GM19324 (cell line): ENCODE measurements at regions not wholly inside any gene's neighbourhood (a gene's known extent, or its start where the extent isn't known, plus 50 kb on each side); places are given as distances from the start of the nearest gene placed in this dataset.
"Not testable (repeated sequence)": the region's sequence is repeated elsewhere in the genome, so short reads cannot be mapped to it uniquely, and the experiment has no call there.

Source experiments
- ATAC-seq: cut with Tn5 transposase; IDR thresholded peaks from one replicate; pipeline ENCODE4 v1.9.1; 2021; ENCODE audit warnings: mild to moderate bottlenecking, moderate library complexity; ENCODE audit not compliant: unreplicated experiment, low FRiP score

- no peak for ATAC-seq
Observed at GRCh38 chr11:96681019-96681716, 291.4 kb downstream of the JRKL start.

- ATAC-seq = no peak
Observed at GRCh38 chr11:96694338-96694737, 304.5 kb downstream of the JRKL start.

DNA sequence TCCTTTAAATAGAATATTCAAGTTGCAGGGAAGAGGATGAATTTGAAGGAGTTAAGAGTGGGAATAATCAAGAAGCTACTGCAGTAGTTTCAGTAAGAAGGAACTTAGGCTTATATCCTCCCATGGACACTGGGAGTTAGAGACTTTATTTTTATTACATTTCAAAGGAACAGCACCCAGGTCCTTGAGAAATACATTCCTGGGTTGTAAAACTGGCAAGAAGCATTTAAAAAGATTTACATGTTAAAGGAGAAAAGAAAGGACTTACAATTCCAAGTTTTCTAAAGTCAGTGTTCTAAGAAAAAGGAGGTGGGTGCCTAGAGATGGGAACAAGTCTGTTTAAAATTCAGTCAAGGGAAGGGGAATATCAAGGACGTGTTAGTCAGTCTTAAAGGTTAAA lies 306.9 kb downstream of the JRKL start:
- no peak for ATAC-seq

GRCh38 chr11:96697466-96697865 lies 307.7 kb downstream of the JRKL start:
- ATAC-seq = no peak

GRCh38 chr11:96704847-96705246 lies 315.0 kb downstream of the JRKL start:
- ATAC-seq = no peak

DNA sequence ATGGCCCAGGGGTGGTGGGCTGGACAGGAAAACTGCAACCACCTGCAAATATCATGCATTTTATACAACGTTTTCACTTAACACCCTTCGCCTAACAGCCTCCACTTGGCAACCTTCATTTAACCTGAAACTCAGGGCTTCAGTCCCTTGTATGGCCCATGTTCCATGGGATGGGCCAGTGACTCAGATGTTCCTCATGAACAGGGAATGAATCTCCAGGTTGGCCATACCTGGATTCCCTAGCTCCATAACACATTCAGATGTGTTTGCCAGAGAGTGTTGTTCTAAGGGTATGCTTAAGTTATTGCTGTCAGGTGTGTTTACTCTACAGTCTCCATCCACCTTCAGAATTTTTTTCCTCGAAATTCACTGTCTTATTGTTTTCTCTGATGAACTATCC lies 316.9 kb downstream of the JRKL start:
- no peak for ATAC-seq

DNA sequence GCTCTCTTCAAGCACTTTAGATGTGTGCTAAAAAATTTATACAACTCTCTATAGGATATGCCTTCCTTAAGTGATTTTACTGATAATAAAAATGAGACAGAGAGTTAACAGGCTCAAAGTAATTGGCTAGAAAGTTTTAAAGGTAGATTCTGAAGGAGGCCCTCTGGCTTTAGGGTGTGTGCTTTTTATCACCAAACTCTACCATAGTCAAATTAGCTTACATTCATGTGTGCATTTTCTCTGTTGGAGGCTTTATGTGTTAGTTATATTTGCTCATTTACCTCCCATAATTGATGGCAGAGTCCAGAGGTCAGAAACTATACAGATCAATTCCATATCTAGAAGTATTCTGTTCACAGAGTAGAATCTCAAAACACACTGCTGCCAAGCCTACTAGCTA lies 317.5 kb downstream of the JRKL start:
- ATAC-seq = no peak

- ATAC-seq = no peak
Observed at GRCh38 chr11:96708219-96708878, 318.5 kb downstream of the JRKL start.

DNA sequence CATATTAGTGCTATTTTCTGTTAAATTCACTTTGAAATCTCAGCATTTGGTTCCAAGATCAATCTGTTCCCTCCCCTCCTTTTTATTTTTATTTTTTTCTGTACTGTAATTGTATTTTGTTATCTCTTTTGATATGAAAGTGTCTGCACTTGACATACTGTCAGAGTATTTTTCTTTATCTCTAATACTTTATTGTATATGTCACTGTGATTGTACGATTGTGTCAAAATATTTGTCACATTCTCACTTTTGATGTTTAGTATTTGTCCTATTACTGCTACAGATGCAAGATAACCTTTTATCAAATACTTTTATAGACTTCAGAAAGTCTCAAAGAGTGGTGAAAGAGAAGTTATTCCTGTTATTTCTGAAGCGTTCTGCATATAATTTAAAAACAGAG lies 323.5 kb downstream of the JRKL start:
- ATAC-seq = no peak

DNA sequence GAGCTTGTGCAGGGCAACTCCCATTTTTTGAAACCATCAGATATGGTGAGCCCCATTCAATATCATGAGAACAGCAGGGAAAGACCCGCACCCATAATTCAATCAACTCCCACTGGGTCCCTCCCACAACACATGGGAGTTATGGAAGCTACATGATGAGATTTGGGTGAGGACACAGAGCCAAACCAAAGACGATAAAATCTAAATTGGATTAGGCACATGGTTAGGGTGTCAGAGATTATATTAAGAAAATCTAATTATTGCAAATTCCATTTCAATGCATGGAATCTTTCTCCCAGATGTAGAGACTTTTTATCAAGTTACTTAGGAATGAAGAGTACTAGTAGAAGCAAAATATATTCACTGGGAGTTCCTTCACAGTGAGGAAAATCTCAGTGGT lies 324.9 kb downstream of the JRKL start:
- no peak for ATAC-seq

GRCh38 chr11:96715208-96715607 lies 325.4 kb downstream of the JRKL start:
- no peak for ATAC-seq

DNA sequence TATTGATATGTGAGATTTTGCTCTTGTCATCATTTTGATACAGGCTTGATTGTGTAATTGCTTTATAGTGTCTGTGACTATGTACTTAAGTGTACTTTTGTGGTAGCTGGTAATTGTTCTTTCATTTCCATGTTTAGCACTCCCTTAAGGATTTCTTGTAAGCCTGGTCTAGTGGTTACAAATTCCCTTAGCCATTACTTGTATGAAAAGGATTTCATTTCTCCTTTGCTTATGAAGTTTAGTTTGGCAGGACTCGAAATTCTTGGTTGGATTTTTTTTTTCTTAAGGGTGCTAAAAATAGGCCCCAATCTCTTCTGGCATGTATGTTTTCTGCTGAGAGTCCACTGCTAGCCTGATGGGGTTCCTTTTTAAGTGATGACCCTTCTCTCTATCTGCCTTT lies 346.8 kb downstream of the JRKL start:
- ATAC-seq = no peak

GRCh38 chr11:96738311-96738710 lies 348.5 kb downstream of the JRKL start:
- ATAC-seq = no peak

- ATAC-seq = no peak
Observed at GRCh38 chr11:96741068-96741467, 351.3 kb downstream of the JRKL start.

DNA sequence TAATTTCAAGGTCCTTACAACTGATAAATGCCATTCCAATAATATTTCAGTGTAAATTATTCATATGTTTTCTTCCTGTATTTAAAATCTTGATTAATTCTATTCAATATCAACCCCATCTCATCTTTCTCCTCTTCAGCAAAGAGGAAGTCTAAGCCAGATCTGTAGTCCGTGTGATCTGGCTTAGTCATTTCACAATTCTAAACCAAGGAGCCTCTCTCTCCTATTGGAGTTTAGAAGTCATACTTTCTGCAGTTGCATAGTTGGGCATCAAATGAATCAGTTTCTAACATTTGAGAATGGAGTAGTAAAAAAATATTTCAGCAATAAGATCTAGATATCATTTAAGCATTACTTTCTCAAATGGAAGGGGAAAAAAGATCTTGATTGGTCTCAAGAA lies 354.9 kb downstream of the JRKL start:
- ATAC-seq = no peak

DNA sequence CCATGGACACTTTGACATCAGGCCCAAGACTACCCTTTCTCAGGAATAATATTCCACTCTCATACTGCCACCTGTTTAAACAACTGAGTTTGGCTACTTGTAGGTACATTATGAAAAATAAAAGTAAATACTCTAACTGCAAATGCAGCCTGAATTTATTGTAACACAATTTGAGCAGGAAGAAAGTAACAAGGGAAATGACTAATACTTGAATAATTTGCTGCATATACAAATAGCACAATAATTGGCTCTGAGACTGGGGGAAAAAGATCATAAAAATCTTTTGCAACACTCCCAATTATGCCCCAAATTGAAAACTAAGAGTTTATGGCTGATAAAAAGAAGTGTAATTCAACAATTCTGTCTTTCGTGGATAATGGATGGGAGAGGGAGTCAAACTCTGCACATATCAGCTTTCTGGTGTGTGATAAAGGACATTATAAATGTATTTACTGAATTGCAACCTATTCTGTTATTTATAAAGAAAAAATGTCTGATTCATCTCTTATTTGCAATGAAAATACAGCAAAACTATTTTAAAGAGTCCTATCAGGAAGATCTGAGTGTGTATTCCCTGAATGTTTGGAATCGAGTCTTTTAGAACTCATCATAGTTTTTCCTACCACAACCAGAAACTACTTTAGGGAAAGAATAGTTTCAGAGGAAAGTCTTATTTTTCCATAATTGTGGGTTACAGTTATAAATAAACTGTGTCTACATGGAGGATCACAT lies 359.0 kb downstream of the JRKL start:
- no peak for ATAC-seq

DNA sequence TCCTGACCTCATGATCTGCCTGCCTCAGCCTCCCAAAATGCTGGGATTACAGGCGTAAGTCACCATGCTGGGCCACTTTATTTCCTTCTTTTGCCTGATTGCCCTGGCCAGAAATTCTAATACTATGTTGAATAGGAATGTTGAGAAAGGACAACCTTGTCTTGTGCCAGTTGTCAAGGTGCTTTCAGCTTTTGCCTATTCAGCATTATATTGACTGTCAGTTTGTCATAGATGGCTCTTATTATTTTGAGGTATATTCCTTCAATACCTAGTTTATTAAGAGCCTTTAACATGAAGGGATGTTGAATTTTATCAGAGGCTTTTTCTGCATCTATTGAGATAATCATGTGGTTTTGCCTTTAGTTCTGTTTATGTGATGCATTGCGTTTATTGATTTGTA lies 362.0 kb downstream of the JRKL start:
- not testable (repeated sequence) for ATAC-seq

DNA sequence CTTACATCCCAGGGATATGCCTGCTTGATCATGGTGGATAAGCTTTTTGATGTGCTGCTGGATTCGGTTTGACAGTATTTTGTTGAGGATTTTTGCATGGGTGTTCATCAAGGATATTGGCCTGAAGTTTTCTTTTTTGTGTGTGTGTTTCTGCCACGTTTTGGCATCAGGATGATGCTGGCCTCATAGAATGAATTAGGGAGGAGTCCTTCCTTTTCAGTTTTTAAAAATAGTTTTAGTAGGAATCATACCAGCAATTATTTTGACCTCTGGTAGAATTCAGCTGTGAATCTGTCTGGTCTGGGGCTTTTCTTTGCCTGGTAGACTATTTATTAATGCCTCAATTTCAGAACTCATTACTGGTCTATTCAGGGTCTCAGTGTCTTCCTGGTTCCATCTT lies 362.4 kb downstream of the JRKL start:
- ATAC-seq = no peak

GRCh38 chr11:96753997-96754396 lies 364.2 kb downstream of the JRKL start:
- ATAC-seq = no peak

- ATAC-seq = no peak
Observed at GRCh38 chr11:96755209-96755608, 365.4 kb downstream of the JRKL start.

DNA sequence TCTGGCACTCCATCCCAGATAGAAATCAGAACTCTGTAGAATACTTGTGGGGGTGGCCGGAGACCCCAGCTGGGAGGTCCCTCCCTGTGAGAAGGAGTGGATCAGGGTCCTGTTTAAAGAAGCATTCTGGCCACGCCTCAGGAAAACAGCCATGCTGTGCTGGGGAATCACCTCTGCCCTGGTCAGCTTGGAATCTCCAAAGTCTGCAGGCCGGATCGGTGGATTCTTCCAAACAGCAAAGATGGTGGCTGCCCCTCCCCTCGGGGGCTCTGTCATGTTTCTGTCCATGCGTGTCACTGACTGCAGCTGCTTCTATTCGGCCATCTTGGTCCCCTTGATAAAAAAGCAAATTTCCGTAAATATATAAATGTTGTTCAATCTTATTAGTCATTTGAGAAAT lies 365.9 kb downstream of the JRKL start:
- ATAC-seq = no peak

- no peak for ATAC-seq
Observed at GRCh38 chr11:96758957-96759356, 369.1 kb downstream of the JRKL start.
